HG03439 (cell line): ENCODE measurements at regions not wholly inside any gene's neighbourhood (a gene's known extent, or its start where the extent isn't known, plus 50 kb on each side); places are given as distances from the start of the nearest gene placed in this dataset.

ENCODE experiments used
- ATAC-seq: cut with Tn5 transposase; IDR thresholded peaks from one replicate; pipeline ENCODE4 v1.9.1; 2021; ENCODE audit warnings: mild to moderate bottlenecking, moderate library complexity; ENCODE audit not compliant: unreplicated experiment

DNA sequence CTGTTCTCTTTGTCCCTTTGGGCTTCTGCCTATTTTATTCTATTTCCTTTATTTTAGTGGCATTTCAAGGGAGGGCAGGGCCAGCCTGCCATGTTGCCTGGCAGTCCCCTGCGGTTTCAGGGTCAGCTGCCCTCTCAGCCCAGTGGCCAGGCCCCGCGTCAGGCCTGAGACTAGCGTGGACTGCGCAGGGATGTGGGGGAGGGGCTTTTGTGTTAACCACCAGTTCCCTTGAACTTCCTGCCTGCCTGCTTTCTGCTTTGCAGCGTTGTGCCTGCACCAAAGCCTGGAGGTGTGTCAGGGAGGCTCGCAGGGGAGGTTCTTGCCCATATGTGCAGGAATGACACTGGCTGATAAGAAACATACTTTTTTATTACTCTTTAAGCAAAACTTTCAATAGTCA, 157.6 kb downstream of the SLC35B3 start:
- no peak for ATAC-seq

DNA sequence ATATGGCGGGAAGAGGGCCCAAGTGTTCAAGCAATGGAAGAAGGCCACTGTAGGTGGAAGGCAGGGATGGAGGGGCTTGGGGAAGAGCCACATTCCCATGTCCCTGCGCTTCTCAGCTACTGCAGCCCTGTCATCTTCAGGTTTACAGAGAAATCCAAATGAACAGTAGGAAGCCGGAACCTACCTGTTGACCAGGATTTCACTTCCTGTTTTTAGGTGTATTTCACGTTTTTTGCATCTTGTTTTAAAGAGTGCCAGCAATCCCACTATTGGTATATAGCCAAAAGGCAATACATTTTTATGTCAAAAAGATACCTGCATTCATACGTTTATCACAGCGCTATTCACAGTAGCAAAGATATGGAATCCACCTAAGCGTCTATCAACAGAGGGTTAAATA, 159.2 kb downstream of the SLC35B3 start:
- no peak for ATAC-seq

DNA sequence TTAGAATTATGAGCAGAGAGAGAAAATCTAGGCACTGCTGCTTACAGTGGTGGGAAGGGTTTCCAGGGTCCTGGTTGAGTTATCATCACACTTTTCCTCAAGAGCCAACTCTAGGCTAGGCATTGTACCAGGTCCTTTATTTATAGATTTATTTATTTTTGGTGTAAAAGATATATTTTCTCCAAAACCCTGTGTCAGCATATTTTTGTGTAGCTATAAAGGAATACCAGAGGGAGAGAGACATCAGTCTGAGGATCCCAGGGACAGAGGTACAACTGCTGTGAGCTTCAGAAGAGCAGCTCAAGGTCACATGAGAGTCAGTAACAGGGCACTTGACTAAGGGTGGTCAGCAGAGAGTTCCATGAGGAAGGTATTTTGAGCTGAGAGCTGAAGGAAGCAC, 159.7 kb downstream of the SLC35B3 start:
- no peak for ATAC-seq

DNA sequence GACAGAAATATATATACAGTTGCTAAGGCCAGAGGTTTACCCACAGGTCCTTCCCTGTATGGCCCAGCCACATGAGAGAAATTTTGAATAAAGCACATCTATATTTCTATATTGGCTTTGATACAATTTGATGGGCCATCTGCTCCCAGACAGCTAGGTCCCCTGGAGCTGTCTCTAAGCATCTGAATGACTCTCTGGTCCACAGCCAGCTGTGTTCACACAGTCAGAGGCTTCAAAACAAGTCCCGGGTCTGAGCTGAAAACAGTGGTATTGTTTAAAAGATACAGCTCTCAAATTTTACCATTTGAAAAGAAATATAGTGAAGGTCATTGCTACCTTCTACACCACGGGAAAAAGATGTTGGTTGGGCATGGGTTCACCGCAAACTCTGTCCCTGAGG, 161.1 kb downstream of the SLC35B3 start:
- ATAC-seq, result no peak

DNA sequence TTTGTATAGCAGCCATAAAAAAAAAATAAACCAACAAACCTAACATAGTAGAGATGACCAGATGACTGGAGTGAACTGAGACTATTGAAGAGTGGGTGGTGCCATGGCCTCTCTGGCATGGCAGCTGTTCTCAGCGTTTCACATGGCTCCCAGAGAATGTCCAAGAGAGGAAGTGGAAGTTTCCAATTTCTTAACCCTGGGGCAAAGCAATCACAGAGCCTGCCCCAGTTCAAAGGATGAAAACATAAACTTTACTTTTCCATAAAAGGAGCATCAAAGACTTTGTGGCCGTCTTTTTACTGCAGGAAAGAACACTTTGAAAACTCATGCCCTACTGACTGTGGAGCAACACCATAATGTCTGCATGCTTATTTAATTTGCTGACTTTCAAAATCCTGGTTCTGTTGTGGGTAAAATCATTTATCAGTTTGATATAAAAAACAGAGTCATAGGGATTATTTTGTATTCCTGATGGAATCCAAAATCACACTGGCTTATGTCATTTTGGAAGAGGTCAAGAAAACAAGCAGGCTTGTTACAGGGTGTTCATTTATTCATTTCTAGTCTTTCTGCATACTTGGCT, 165.4 kb downstream of the SLC35B3 start:
- ATAC-seq, result no peak

DNA sequence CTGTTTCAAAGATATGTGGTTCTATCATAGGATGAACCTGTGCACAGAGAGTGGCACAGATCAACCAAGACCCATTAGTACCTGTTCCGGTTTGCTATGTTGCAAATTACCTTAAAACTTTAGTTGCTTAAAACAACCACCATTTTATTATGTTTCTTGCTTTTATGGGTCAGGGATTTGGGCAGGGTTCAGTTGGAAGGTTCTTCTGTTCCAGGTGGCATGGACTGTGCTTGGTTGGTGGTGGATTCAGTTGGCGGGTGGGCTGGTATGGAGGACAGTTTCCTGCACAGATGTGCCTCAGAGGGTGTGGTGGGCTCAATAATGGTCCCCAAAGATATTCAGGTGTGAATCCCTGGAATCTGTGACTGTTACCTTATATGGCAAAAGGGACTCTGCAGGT, 166.3 kb downstream of the SLC35B3 start:
- ATAC-seq, result no peak

DNA sequence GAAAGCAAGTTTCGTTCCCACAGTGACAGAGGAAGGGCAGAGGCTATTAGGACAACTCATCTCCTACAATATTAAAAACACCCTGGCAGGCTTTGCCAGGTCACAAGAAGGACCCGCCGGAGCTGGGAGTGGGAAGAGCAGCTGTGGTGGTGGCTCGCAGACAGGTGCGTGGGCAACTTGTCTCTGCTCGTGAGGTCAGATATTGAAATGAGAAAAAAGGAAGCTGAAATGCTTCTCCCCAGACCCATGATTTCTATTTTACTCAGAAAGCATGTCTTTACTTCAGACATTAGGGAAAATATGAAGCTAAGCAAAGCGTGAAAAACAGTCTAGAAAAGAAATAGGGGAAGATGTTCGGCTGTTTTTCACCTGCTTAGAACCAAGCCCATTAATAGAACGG, 166.3 kb upstream of the EEF1E1 start:
- ATAC-seq, result no peak

DNA sequence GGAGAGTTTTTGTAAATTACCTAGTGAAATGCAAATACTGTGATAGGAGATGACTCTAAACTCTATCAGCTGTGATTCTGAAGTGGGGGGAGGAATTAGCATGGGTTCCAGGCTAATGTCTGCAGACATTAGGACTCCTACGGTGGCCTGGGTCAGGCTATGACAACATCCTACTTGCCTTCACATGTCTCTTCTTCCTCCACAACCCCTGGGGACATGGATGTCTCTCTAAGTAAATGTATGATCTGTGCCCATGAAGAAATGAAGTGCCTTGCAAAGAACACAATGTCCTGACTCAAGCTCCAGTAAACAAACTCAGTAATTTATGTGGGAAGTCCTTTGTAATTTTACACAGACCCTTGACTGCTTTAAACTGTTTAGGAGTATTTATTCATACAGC, 165.8 kb upstream of the EEF1E1 start:
- no peak for ATAC-seq

DNA sequence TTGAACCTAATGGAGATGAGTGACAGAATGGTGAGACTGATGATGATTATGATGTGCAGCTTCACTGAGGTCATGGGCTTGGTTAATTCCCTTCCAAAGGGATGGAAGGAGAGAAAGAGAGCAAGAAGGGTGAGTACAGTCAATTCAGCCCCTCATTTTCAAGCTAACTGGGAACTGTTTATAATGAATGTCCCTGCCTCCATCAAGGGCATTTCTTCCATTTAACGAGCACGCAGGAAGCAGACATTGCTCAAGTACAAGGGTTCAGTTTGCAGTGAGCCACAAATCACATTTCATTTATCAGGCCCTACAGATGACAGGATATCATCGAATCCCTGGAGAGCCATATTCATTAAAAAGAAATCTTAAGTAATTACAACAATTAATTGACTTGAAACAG, 158.3 kb upstream of the EEF1E1 start:
- no peak for ATAC-seq

DNA sequence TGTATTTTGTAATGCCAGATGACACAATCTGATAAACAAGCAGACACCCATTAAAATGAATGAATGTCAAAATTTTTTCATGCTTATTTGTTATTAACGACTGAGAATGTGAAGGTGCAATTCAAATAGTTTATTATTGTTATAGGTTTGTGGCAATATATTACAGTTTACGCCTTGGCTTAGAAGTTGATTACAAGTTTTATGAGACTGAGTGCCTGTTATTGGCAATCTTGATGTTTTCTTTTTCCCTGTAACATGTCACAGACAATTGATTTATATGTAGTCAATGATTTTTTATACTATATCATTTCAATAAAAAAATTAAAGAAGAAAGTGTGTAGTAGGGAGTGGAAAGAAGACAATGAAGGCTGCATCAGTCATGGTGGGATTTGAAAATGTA, 144.1 kb upstream of the EEF1E1 start:
- no peak for ATAC-seq

DNA sequence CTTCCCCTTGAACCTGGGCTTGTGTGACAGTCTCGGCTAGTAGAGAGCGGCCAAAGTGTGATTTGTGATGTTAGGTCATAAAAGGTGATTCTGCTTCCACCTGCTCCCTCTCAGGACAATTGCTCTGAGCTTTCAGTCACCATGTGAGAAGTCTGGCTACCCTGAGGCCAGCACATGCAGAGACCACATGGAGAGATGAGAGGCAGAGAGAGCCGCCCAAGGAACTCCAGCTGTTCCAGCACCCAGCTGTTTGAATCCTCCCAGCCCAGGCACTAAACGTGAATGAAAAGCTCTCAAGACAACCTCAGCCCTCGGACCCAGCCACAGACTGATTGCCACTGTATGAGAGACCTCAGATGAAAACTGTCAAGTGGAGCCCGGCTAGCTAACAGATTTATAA, 143.4 kb upstream of the EEF1E1 start:
- no peak for ATAC-seq

DNA sequence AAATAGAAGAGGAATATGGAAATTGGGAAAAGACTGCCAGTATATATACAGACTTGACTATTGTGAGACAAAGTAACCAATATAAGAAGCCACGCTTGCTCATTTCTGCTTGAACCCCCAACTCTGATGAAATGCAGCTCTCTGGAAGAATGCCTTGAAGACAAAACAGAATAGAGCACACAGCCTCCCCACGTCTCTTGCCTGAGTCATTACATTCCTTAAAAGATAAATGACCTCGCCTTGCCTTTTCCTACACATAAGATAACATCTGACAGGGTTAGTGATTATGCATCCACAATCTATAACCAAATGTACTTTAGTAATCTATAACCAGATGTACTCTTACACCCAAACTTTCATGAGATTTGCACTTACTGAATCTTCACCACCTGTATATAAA, 141.1 kb upstream of the EEF1E1 start:
- ATAC-seq, result no peak

DNA sequence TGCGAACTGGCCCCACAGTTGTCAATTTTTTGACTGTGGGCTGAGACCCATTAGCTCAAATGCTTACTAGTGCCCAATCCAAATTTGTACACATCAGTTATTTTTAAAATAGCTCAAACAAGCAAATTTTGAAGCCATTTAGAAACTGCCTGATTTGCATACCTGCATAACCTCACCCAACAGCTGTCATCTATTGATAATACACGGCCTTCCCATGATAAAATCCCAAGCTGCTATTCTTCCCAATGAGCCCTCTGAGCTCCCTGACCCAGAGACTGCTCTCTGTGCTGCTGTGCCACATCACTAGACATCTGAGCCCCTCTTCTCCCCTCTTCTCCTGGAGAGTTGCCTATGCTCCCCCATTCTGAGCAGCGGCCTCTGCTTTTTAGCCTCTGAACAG, 140.5 kb upstream of the EEF1E1 start:
- ATAC-seq, result no peak

DNA sequence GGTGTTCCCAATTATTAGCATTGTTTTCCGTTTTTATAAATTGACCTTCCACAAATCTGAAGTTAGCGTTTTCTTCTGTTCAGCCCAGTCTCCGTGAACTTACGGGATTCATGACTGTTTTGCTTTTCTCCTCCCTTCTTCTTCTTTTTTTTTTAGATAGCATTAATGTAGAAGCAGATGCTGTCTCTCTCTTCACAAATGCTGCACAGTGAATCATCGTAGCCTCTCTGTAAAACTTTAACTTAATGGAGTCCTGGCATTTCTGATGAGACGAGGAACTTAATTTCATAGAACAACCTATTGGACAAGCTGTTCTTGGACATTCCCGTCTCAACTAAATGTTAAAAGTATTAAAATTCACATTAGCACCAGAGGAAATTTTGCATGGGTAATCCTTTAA, 138.0 kb upstream of the EEF1E1 start:
- ATAC-seq, result no peak

DNA sequence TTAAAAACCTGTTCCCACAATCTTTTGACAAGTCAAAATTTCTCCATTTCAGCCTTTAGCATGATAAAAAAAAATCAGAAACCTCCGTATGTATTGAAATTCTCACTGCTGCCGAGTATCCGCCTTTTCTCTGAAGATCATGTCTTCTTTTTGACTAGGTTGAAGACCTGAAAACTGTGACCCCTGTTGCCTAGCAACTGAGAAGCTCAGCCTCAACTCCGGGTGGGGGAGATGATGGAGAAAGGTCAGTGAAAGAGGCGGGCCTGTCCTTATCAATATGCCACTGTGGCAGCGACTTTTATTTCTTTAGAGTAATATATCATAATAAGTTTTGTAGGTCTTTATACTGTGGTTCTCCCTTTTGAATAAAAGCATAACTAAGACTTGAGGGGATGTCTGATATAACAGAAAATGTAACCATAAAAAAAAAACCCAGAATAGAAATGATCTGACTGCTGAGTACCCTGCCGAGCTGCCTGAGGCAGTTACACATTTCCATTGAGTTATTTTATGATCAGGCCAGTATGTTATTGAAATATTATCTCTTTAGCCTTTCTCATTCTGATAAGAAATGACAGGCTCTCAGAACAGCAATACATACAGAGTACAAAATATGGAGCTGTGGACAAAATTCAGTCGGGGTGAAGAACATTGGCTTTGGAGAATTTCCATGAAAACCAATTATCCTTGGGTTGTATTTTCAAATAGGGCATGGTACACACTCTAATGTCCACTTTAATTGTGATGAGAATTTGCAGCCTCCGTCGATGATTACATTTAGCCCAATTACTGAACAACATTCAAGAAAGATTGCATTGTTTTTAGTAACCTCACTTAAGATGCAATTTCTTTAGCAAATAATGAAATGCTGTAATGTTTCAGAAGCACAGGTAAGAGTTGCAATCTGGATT, 136.7 kb upstream of the EEF1E1 start:
- no peak for ATAC-seq

DNA sequence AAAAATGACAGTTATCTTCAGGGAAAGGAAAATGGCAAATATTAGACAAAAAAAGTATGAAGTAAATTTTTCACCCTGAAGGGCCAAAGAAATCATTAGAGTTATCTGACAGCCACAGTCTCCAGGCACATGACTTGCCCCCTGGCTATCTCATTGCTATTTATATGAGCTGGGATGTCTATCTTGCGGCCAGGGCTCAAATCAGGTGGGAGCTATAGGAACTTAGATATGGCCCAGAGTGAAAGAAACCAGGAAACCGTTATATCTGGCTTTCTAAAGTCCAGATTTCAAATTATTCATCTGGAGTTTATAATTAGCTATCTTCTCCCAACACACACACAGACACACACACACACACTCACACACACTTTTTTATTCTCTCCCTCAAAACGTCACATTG, 135.3 kb upstream of the EEF1E1 start:
- no peak for ATAC-seq

DNA sequence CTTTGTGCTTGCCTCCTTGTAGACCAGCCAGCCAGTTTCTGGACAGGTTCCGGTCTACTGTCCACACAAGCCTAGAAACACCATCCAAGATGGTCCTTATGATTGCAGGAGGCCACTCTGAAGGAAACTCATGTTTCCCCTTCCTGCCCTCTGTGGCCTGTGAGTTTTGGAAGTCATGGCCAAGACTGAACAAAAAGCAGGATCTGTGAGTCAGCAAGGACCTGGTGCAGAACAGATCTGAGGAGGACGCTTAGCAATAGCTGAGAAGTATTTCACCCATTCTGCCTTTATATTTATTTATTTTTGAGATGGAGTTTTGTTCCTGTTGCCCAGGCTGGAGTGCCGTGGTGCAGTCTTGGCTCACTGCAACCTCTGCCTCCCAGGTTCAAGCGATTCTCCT, 134.6 kb upstream of the EEF1E1 start:
- ATAC-seq, result no peak

DNA sequence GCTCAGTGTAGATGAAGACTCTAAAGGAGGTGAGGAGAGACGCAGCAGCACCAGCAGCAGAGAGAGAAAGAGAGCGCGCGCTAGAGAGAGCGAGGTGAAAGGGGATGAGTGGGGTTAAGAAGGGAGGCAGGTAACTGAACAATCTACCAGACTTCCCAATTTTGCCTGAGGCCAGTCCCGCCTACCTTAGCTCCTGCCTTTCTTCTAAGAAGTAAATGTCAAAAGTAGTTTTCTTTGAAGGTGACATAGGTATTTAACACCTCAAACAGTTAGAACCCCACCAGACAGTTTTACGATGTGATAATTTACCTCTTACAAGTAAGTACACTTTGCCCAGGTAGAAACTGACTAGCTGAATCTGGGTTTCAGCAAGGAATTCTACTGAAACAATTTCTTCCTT, 132.0 kb upstream of the EEF1E1 start:
- ATAC-seq, result no peak

DNA sequence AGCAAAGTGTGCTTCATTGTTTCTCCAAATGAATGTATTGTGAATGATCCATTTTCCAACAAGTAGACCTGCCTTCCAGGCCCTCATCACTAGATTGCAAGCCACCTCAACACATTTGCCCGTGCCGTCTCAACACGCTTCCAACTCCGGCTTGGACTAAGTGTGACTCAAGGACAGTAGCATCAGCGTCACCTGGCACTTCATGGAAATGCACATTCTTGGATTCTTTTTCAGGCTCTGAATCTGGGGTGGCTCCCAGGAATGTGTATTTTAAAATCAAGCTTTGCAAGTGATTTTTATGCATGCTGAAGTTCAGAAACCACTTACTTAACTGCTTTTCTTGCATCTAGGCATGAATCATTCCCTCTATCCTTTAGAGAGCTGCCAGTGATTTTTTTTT, 129.6 kb upstream of the EEF1E1 start:
- no peak for ATAC-seq

DNA sequence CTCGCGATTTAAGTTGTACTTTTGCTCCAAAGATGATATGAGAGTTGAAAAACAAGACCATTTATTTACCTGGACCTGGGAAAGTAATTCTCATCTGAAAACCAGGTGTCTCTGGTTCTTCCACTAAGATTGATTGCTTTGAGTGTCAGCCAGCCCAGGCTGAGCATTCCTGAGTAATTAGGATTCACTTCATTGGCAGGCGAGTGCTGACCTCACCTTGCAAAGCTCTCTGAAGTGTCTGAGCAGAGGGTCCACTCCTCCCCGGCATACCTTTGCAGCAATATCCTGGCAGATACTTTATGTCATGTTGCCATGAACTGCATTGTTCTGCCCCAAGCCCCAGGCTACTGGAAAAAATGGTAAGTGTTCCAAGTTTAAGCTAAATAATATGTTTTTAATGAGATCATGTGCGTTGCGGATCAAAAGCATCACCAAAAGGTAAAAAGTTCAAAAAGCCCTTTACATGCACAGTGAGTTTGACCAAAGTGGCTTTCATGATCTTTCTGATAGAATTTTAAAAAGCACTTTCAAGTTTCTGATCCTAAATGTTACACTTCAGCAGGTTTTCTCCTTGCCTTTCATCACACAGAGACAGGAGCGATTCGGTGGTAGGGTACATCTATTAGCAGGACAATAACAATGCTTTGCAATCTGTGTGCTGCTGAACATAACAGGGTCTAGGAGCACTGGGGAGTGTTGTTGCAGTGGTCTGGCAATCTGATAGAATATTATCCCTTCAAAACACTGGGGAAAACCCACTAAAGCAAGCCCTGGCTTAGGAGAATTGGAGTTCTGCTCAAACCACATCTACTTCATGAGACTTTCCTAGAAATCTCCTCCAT, 127.8 kb upstream of the EEF1E1 start:
- no peak for ATAC-seq

DNA sequence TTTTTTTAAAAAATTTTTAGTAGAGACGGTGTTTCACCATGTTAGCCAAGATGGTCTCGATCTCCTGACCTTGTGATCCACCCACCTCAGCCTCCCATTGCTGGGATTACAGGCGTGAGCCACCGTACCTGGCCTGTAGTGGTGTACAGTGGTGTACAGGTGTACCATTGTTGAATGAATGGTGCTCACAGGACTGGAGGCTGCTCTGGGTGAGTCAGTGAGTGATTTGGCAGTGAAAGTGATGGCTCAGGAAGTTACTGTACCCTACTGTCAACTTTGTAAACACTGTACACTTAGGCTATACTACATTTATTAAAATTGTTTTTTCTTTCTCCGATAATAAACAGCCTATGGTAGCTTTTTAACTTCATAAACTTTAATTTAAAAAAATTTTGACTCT, 122.8 kb upstream of the EEF1E1 start:
- no peak for ATAC-seq

DNA sequence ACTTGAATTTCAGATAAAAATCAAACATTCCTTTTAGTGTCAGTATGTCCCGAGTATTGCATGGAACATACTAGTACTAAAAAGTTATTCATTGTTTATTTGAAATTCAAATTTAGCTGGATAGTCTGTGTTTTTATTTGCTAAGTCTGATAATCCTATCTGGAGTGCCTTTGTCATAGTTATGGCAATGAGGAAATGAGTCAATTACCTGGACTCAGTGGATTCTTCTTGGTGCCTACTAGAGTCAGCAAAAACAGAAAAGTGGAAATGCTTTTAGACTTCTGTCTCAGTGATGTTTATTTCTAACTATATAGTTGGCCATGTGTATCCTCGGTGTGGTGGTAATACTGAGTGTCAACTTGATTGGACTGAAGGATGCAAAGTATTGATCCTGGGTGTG, 121.3 kb upstream of the EEF1E1 start:
- ATAC-seq, result no peak
